GM12874 (cell line): ENCODE measurements at regions not wholly inside any gene's neighbourhood (a gene's known extent, or its start where the extent isn't known, plus 50 kb on each side); places are given as distances from the start of the nearest gene placed in this dataset.

ENCODE experiments used
- TF ChIP-seq, protein P1 (sequence below): IDR thresholded peaks from 2 replicates; pipeline ENCODE4 v1.5.1; 2011; ENCODE audit warnings: low read depth, mild to moderate bottlenecking, control low read depth, low read length, moderate library complexity; ENCODE audit not compliant: insufficient read depth

DNA sequence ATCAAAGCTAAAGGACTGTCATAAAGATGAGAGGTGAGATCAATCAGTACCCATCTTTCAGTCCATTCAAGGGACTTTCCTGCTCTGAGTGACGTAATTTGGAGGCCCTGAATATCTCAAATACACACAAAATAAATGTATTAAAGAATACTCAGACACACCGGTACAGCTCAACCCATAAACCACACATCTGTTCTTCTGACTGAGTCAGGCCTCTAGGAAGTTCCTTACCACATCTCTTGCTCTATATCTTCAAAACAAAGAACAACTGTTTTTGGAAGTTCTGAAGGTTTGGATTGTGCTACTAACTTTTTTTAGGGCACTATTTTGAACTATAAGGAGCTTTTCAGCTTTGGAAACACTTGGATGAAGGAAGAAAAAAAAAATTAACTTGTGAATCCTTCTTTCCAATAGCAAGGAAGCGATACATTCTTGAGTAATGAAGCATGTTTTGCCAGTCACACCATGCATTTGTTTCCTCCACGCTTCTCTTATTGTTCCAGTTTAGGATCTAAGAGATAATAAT lies 866.5 kb upstream of the VRK2 start:
- TF ChIP-seq, protein P1, sequence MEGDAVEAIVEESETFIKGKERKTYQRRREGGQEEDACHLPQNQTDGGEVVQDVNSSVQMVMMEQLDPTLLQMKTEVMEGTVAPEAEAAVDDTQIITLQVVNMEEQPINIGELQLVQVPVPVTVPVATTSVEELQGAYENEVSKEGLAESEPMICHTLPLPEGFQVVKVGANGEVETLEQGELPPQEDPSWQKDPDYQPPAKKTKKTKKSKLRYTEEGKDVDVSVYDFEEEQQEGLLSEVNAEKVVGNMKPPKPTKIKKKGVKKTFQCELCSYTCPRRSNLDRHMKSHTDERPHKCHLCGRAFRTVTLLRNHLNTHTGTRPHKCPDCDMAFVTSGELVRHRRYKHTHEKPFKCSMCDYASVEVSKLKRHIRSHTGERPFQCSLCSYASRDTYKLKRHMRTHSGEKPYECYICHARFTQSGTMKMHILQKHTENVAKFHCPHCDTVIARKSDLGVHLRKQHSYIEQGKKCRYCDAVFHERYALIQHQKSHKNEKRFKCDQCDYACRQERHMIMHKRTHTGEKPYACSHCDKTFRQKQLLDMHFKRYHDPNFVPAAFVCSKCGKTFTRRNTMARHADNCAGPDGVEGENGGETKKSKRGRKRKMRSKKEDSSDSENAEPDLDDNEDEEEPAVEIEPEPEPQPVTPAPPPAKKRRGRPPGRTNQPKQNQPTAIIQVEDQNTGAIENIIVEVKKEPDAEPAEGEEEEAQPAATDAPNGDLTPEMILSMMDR, result no peak

DNA sequence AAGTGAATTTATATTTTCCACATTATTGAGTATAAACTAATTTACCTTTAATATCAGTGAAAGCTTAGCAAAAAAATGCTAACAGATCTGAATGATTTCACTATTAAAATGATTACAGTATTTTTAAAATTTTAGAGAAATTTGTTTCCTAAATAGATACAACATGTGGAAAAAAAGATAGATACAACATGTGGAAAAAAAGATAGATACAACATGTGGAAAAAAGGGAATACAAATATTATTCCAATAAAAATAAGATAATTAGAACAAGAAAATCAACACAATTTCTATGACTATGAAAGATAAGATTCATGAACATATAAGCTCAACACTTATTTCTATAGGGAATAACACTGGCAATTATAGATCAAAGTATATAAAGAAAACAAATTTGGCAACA lies 865.9 kb upstream of the VRK2 start:
- TF ChIP-seq, protein P1, result no peak

DNA sequence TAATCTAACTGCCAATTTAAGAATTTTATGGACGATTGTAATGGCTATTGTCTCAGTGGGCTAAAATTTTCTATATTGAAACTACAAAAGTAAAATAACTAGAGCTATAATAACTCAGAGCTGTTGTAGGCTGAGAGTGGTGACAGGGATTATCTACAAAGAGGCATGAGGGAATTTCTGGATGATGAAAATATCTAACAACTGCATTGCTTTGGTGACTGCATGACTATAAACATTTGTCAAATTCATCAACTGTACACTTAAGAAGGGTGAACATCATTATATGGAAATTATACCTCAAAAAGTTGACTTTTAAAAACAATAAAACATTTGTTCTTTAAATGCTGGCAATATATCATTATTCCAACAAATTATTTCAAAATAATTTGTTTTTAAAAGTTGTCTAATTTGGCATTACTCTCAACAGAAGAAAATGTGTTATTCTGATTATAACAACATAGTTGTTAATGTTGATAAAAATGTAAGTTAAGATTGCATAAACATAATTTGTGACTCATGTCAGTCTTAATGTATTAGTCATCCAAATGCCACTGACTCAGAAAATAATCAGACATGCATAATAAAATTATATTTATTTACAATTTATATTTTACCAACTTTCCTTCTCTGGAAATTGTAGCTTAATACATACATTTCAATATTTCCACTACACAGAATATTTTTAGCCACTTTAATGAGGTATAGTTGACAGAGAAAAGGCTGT lies 865.1 kb upstream of the VRK2 start:
- TF ChIP-seq, protein P1, result no peak

DNA sequence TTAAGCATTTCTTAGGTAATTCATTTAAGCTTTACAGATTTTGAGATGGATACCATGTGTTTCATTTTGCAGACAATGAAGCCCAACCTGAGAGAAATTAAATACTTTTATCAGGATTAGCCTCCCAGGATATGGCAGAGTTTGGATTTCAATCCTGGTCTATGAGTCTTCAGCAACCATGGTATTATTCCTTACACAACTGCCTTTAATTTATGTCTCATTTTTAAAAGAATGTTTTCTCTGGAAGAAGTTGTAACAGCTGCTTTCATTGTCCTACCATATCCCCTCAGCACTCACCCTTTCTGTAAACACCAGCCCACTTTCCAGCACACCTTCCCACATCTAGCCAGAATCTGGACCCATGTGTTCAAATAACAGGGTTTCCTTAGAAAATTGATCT lies 863.7 kb upstream of the VRK2 start:
- TF ChIP-seq, protein P1, result no peak

DNA sequence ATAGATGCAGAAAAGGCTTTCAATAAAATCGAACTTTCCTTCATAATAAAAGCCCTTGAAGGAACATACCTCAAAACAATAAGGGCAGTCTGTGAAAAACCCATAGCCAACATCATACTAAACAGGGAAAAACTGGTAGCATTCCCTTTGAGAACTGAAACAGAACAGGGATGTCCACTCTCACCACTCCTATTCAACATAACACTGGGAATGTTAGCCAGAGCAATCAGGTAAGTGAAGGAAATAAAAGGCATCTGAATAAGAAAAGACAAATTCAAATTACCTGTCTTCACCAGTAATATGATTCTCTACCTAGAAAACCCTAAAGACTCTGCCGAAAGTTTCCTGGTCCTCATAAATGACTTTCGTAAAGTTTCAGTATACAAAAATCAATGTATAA lies 861.0 kb upstream of the VRK2 start:
- TF ChIP-seq, protein P1, result no peak

DNA sequence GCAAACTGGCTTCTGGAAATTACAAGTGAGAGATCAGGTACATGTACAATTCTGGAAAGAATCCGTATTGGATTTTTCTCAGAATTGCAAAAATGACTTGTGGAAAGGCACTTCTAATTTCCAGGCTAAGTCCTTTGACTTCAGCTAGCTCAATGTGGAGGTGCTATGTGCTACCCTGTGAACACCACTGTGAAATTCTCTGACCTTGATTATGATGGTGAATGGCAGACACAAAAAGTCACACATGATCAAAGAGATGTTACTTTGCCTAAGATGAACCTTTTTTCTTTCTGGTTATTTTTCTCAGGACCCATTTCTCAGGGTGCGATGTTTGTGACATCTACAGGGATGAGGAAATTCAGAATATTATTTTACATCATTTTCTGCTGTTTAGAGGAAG lies 856.6 kb upstream of the VRK2 start:
- TF ChIP-seq, protein P1, result no peak

DNA sequence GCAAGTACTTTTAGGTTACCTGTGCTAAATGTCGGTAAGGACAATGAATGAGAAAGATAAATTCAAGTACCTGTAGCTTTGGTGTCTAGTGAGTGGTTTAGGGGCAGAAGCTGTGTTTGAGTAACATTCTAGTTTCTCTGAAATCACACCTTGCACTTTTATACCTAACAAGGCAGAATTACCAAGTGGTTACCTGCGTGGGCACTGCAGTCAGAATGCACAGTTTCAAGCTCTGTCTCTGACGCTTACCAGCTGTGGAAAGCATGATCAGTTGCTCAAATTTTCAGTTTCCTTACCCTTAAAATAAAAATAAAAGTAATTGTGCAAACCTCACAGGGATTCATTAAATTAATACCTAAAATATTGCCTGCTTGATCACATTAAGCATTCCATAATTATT lies 846.9 kb upstream of the VRK2 start:
- TF ChIP-seq, protein P1, result no peak
